NB4 (cell line): ENCODE measurements at regions not wholly inside any gene's neighbourhood (a gene's known extent, or its start where the extent isn't known, plus 50 kb on each side); places are given as distances from the start of the nearest gene placed in this dataset.

Source experiments
- MAX ChIP-seq: IDR thresholded peaks from 2 replicates; pipeline ENCODE4 v1.6.1; 2011; ENCODE audit warnings: low read depth, low read length
- TF ChIP-seq, protein P1 (sequence below): IDR thresholded peaks from one replicate; pipeline ENCODE4 v1.5.1; 2012; ENCODE audit warnings: low read depth, low read length

DNA sequence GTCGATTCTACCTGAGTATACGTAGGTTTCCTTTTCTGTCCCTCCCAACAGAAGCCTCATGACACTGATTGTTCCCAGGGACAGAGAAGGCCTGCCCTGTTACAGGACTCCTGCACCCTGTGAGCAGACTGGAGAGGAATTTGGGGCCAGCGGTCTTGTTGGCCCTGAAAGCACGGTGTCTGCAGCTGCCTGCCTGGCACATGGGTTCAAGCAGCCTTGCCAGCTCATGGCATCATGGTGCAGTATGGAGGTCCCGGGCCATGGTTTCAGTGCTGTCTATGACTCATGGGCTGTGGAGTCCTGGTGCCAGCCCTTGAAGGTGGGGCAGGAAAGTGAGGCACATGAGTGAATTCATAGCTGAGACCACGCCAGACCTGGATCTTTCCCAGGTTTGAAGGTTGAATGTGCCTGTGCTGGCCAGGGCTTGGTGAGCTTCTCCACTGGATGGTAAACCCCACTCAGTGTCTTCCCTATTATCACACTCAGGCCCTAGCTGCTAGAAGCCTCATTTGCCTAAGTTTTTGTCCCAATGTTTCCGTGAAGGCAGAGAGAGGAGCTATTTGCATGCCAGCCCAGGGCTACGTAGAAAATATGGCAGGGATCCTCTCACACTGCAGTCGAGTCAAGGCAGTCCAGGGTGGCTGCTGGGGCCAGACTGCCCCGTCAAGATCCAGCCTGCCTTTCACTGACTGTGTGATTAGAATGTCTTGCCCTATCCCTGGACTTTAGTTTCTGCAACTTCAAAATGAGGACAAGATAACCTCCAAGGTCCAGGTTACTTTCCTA lies 277.2 kb upstream of the CCL2 start:
- TF ChIP-seq, protein P1, sequence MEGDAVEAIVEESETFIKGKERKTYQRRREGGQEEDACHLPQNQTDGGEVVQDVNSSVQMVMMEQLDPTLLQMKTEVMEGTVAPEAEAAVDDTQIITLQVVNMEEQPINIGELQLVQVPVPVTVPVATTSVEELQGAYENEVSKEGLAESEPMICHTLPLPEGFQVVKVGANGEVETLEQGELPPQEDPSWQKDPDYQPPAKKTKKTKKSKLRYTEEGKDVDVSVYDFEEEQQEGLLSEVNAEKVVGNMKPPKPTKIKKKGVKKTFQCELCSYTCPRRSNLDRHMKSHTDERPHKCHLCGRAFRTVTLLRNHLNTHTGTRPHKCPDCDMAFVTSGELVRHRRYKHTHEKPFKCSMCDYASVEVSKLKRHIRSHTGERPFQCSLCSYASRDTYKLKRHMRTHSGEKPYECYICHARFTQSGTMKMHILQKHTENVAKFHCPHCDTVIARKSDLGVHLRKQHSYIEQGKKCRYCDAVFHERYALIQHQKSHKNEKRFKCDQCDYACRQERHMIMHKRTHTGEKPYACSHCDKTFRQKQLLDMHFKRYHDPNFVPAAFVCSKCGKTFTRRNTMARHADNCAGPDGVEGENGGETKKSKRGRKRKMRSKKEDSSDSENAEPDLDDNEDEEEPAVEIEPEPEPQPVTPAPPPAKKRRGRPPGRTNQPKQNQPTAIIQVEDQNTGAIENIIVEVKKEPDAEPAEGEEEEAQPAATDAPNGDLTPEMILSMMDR, result no peak
- no peak for TF ChIP-seq MAX
